M059J (cell line): ENCODE measurements at regions not wholly inside any gene's neighbourhood (a gene's known extent, or its start where the extent isn't known, plus 50 kb on each side); places are given as distances from the start of the nearest gene placed in this dataset.

Experiments used
- DNase-seq: peaks from one replicate; pipeline ENCODE4 v3.0.0-alpha.2; 2012; ENCODE audit warnings: low read depth

DNA sequence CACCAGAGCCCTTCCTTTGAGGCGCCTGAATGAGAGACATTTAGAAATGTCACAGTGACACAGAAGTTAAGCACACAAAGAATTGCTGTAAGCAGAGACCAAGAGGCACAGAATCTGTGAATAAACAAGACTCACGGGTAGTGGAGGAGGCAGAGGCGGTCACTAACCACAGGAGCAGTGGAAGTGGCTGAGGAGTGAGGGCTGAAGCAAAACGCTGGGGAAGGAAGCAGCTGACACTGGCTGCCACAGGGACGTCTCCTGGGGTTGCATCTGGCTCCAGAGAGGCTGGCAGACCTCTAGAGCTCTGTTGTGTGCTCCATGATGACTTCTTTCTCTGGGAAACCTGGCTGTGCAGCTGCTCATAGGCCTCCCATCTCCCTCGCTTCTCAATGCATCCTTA lies 65.0 kb upstream of the SLC2A12 start:
- peak; percentile 30 for DNase-seq

DNA sequence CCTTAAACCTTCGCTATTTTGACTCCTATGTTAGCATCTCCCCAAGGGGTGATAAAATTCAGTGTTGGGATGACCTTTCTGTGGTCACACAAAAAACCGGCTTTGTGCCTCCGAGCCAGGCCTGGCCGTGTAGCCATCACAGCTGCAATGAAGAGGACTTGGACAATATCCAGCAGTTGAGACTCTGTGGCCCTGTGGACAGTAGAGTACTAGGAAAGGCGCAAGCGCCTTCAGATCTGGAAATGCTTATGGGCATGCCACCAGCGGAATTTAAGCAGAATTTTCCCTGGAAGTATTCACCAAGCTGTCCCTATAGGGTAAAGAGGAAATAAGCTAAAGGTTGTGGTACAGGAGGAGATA lies 63.3 kb upstream of the SLC2A12 start:
- DNase-seq = no peak

DNA sequence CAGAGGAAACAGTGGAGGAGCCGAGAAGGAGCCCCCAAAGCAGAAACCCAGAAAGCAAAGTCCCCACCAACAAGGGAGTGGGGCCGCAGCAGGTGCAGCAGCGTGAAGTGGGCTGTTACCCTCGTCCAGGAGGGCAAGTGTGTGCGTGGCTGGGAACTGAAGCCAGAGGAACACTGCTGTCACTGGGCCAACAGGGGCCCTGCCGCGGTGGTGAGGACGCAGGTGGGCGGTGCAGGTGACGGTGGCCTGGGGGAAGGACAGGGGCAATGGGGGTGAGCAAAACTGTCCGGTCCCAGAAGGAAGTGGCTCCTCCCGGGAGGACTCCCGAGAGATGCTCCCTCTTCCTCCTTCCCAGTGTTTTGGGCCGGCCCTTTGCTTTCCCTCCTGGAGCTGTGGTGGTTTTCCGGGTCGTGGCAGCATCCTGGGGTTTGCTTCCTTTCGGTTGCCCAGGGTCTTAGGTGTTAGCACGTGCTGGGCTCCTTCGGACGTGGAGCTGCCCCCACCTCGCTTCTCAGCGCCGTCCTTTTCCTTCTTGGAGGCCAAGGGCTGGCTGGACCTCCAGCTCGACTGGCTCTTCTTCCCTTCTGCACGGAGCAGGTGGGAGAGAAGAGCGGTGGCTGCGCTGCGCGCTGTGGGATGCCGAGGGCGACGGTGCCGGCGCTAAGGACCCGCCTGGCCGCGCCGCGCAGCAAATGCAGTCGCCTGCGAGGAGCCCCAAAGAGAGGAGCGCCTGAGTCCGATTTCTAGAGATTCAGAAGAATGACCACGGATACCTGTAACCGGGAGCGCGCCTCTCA lies 62.7 kb upstream of the SLC2A12 start:
- DNase-seq = no peak

DNA sequence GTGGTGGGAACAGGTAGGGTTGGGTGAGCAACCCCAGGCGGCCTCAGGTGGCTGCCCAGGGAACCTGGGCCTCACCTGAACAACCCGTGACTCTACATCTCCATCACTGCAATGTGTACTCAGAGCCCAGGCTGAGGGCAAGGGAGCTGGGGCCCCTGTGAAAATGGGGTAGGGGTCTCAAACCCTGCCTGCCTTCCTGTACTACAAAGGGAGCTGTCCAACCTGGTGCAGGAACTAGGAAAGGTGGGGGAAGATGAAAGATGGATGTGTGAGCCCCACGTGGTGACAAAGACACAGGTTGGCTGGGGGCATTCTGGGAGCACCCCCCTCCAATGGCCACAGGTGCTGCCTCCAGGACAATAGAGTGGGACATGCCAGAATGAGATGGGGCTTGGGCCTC lies 62.1 kb upstream of the SLC2A12 start:
- DNase-seq = no peak

DNA sequence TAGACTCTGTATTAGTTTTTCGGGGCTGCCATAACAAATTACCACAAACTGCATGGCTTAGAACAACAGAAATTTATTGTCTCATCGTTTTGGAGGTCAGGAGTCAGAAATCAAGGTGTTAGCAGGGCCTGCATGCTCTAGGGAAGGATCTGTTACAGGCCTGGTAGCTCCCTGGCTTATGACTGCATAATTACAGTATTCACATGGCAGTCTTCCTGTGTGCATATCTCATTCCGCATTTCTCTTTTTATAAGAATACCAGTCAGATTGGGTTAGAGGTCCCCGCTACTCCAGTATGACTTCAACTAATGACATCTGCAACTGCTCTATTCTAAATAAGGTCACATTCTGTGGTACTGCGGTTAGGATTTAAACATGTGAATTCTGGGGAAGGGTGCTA lies 59.3 kb upstream of the SLC2A12 start:
- no peak for DNase-seq

DNA sequence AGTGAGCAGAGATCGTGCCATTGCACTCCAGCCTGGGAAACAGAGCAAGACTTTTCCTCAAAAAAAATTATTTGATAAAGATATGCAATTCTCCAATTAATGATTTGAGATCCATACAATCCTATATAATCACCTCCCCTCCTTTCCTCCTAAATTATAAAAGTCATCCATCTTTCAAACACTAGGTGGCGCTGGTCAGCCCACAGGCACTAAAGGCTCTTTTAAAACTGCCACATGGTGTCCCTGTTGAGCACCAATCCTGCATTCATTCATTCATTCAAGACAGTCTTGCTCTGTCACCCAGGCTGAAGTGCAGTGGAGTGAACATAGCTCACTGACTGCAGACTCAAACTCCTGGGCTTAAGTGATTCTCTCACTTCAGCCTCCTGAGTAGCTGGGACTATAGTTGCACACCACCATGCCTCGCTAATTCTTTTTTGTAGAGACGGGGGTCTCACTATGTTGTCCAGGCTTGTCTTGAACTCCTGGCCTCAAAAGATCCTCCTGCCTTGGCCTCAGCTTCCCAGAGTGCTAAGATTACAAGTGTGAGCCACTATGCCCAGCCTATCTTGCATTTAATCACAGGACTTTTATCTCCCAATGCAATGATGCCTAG lies 58.7 kb upstream of the SLC2A12 start:
- peak; percentile 70 for DNase-seq

DNA sequence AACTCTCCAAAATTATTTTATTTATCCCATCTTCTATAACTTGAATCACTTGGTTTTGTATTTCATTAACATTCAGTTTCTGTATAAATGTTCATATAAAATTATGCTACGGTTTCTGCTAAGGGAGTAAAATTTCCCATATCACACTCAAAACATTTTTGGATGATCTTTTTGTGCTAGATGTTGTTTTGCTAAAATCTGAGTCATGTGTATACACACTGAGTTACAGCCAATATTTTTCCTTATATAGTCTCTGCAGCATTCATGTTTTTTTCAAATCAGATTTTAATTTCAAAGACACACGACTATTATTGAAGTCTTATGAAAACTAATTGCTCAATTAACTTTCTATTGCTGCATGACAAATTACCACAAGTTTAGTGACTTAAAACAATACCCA lies 54.3 kb upstream of the SLC2A12 start:
- no peak for DNase-seq

DNA sequence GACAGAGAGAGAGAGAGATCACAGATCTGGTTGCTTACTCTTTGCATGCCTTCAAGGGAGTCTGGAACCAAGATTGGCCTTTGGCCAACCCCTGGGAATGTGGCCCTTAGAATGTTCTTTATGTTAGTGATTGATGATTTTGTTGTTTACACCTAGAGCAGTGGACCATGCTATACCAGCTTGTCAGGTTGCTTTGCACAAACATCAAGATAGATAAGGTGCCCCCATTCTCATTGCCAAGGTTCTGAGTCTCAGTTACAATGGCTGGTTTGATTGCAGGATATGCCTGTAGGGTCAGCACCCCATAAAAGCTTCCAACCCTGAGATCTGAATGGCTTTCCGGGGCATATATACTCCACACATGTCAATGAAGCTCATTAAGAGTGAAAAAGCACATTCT lies 53.5 kb upstream of the SLC2A12 start:
- peak; percentile 28 for DNase-seq

DNA sequence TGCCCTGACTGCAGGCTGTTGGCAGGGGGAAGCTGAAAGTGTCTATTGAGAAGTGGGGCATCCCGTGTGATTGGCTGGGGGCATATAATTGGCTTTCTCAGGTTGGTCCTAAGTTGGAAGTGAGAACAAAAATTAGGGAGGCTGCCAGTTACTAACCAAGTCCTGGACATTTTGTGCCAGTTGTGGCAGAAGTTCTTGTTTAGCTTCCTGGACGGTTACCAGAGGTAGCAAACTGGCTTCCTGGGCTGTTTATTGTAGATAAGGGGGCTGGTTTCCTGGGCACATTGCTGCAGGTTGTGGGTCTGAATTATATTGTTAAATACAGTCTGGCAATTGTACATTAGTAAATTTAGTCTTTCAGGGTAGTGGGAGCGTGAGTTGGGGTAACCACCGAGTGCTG lies 50.6 kb upstream of the SLC2A12 start:
- DNase-seq = no peak
